HEK293 (cell line): ENCODE measurements at regions not wholly inside any gene's neighbourhood (a gene's known extent, or its start where the extent isn't known, plus 50 kb on each side); places are given as distances from the start of the nearest gene placed in this dataset.
A peak's percentile ranks its signal among the peaks of the same experiment; 100 is the strongest.

Source experiments
- CTCF ChIA-PET: fragments of 350-600 bp; formaldehyde crosslinking; extraction: SDS; loops from one replicate; lab custom pipeline; 2021; ENCODE audit warnings: antibody characterized with exemption; lab: Yijun Ruan, JAX
- POLR2A ChIA-PET: fragments of 300-600 bp; formaldehyde crosslinking; extraction: SDS; loops from one replicate; lab custom pipeline; 2020; ENCODE audit warnings: antibody characterized with exemption, inconsistent platforms; lab: Yijun Ruan, JAX
- H3K27ac ChIP-seq: fragments of 200-500 bp; sonication (Bioruptor generic); 2 replicates; pipeline ENCODE4 v1.5.1; 2014; ENCODE audit warnings: low read depth, low read length, control low read depth, inconsistent platforms; ENCODE audit errors: extremely low read depth
- H3K36me3 ChIP-seq, 2 experiments: fragments of 200-500 bp in 1 of 2; sonication (Bioruptor generic) in 1 of 2; 1 replicate in 1 of 2; 2 replicates in 1 of 2; pipeline ENCODE4 v1.5.1; 2014 to 2017; ENCODE audit warnings: inconsistent platforms in 2 of 2, low read length in 2 of 2; ENCODE audit not compliant: control insufficient read depth in 2 of 2, insufficient read depth in 1 of 2
- H3K4me1 ChIP-seq: fragments of 200-500 bp; sonication (Bioruptor generic); 2 replicates; pipeline ENCODE4 v1.5.1; 2014; ENCODE audit warnings: mild to moderate bottlenecking, low read length, inconsistent platforms; ENCODE audit not compliant: control insufficient read depth, insufficient read depth
- H3K4me3 ChIP-seq: 2 replicates; pipeline ENCODE4 v1.5.1; 2011; ENCODE audit warnings: low read depth, mild to moderate bottlenecking, control low read depth, low read length, moderate library complexity
- H3K9me3 ChIP-seq: fragments of 200-500 bp; sonication (Bioruptor generic); 2 replicates; pipeline ENCODE4 v1.5.1; 2014; ENCODE audit warnings: low read depth, low read length, inconsistent platforms; ENCODE audit not compliant: control insufficient read depth, insufficient read depth
- GFI1B ChIP-seq: fragments of 450-650 bp; formaldehyde crosslinking; IDR thresholded peaks from 2 replicates; pipeline ENCODE4 v1.5.1; 2016; ENCODE audit warnings: missing biosample characterization, missing genetic modification characterization
- KLF9 ChIP-seq: fragments of 450-650 bp; formaldehyde crosslinking; IDR thresholded peaks from 2 replicates; pipeline ENCODE4 v1.5.1; 2016; ENCODE audit warnings: missing biosample characterization, missing genetic modification characterization, low read depth
- PRDM10 ChIP-seq: fragments of 450-650 bp; formaldehyde crosslinking; IDR thresholded peaks from 2 replicates; pipeline ENCODE4 v1.5.1; 2016; ENCODE audit warnings: missing biosample characterization, missing genetic modification characterization
- ZNF138 ChIP-seq: fragments of 450-650 bp; formaldehyde crosslinking; IDR thresholded peaks from 2 replicates; pipeline ENCODE4 v1.5.1; 2016; ENCODE audit warnings: missing biosample characterization, missing genetic modification characterization, borderline replicate concordance
- ZNF19 ChIP-seq: fragments of 450-650 bp; formaldehyde crosslinking; IDR thresholded peaks from 2 replicates; pipeline ENCODE4; 2016; ENCODE audit warnings: missing biosample characterization, missing genetic modification characterization, low read depth
- ZNF292 ChIP-seq: fragments of 450-650 bp; formaldehyde crosslinking; IDR thresholded peaks from 2 replicates; pipeline ENCODE4 v1.5.1; 2016; ENCODE audit warnings: low read depth, missing biosample characterization, missing genetic modification characterization, borderline replicate concordance
- ZNF391 ChIP-seq: fragments of 450-650 bp; formaldehyde crosslinking; IDR thresholded peaks from 2 replicates; pipeline ENCODE4 v1.5.1; 2016; ENCODE audit warnings: low read depth, missing biosample characterization, missing genetic modification characterization, borderline replicate concordance
- ZNF518A ChIP-seq: fragments of 450-650 bp; formaldehyde crosslinking; conservative IDR thresholded peaks from 2 replicates; pipeline ENCODE4 v1.5.1; 2016; ENCODE audit warnings: low read depth, missing biosample characterization, missing genetic modification characterization
- ZNF610 ChIP-seq: fragments of 450-650 bp; formaldehyde crosslinking; IDR thresholded peaks from 2 replicates; pipeline ENCODE4 v1.5.1; 2016; ENCODE audit warnings: missing biosample characterization, missing genetic modification characterization, borderline replicate concordance
- ZNF623 ChIP-seq: fragments of 450-650 bp; formaldehyde crosslinking; IDR thresholded peaks from 2 replicates; pipeline ENCODE4 v1.5.1; 2016; ENCODE audit warnings: missing biosample characterization, missing genetic modification characterization
- ZSCAN23 ChIP-seq: fragments of 450-650 bp; formaldehyde crosslinking; IDR thresholded peaks from 2 replicates; pipeline ENCODE4 v1.5.1; 2016; ENCODE audit warnings: missing biosample characterization, missing genetic modification characterization

- CTCF ChIA-PET: interaction anchor here (0.6 kb wide), 2 partner anchors 673 to 1596 kb away, joined by 5 to 7 read pairs; no protein-coding TSS in a partner anchor
- H3K9me3 ChIP-seq: no peaks in the 10 kb centered on the region
- no peaks in the 10 kb centered on the region for H3K36me3 ChIP-seq
- TF ChIP-seq ZNF518A (tag by site-specific recombination) (no peak), ZNF292 (tag by site-specific recombination) (no peak), KLF9 (tag by site-specific recombination) (no peak), PRDM10 (no peak), ZNF138 (tag by site-specific recombination) (no peak), ZSCAN23 (tag by site-specific recombination) (no peak), ZNF610 (tag by site-specific recombination) (no peak), ZNF623 (tag by site-specific recombination) (no peak)
- TF ChIP-seq, all 188 proteins: peak for 0
- no peak overlapping the region for H3K4me3 ChIP-seq
- peaks cover 3% of the 10 kb centered on the region; the same call in 1 of the 2 replicates for H3K4me1 ChIP-seq
- POLR2A ChIA-PET: no interaction called here
- no peak overlapping the region for H3K27ac ChIP-seq
Observed at GRCh38 chr2:58432491-58433170, 191.5 kb upstream of the FANCL start.

GRCh38 chr2:58429014-58429875 lies 188.1 kb upstream of the FANCL start:
- Histone ChIP-seq H3K4me3 (no peak overlapping the region), H3K36me3 (no peaks in the 10 kb centered on the region), H3K4me1 (peaks cover 3% of the 10 kb centered on the region; the same call in 1 of the 2 replicates), H3K27ac (peak overlapping the region; percentile 22; the same call in 1 of the 2 replicates), H3K9me3 (no peaks in the 10 kb centered on the region)
- CTCF ChIA-PET: no interaction called here
- TF ChIP-seq GFI1B (tag by site-specific recombination) (no peak), ZNF19 (no peak), ZNF391 (no peak)
- POLR2A ChIA-PET: no interaction called here
